ENCODE measurements at regions not wholly inside any gene's neighbourhood (a gene's known extent, or its start where the extent isn't known, plus 50 kb on each side); places are given as distances from the start of the nearest gene placed in this dataset.
A peak's percentile ranks its signal among the peaks of the same experiment; 100 is the strongest.
"Not testable (repeated sequence)": the region's sequence is repeated elsewhere in the genome, so short reads cannot be mapped to it uniquely, and the experiment has no call there.

GRCh38 chr3:165503346-165503745 lies 307.2 kb upstream of the SLITRK3 start:
- no peak overlapping the region for H3K27ac ChIP-seq (ENCODE audit: low read depth, low read length)
- H3K9ac ChIP-seq (ENCODE audit: low read length), result no peak overlapping the region
- no peak overlapping the region for H2BK12ac ChIP-seq (ENCODE audit: low read length)
- no peak overlapping the region for H3K4me2 ChIP-seq (ENCODE audit: low read length)
- no peaks in the 10 kb centered on the region for H3K27me3 ChIP-seq (ENCODE audit: insufficient read depth, low read length)
- no peak overlapping the region for H3K18ac ChIP-seq (ENCODE audit: low read length)
- H3K4me1 ChIP-seq (ENCODE audit: control insufficient read depth in 1 of 2, insufficient read depth in 2 of 2, low read length in 2 of 2), result no peaks in the 10 kb centered on the region
- no peak overlapping the region for H4K12ac ChIP-seq (ENCODE audit: low read depth, low read length)
- H3K79me2 ChIP-seq (ENCODE audit: control insufficient read depth, insufficient read depth, low read length, poor library complexity), result no peaks in the 10 kb centered on the region
- no peak overlapping the region for H2AK5ac ChIP-seq (ENCODE audit: low read length)
- H2BK5ac ChIP-seq (ENCODE audit: low read depth, low read length, poor library complexity), result no peak overlapping the region
- peaks cover 2% of the 10 kb centered on the region for H3K9me3 ChIP-seq (ENCODE audit: insufficient read depth, low read depth, low read length)
- no peak overlapping the region for H2BK120ac ChIP-seq (ENCODE audit: insufficient read depth, low read length, poor library complexity)
- no peak overlapping the region for H3K4ac ChIP-seq (ENCODE audit: low read depth, low read length)
- H3K79me1 ChIP-seq (ENCODE audit: low read length), result no peaks in the 10 kb centered on the region
- no peak overlapping the region for H4K91ac ChIP-seq (ENCODE audit: low read depth, low read length)
- H4K8ac ChIP-seq (ENCODE audit: low read depth, low read length), result no peak overlapping the region
- H3K36me3 ChIP-seq (ENCODE audit: control insufficient read depth in 1 of 2, insufficient read depth in 2 of 2, low read length in 2 of 2), result no peaks in the 10 kb centered on the region
- H2AFZ ChIP-seq (ENCODE audit: insufficient read depth, low read length, poor library complexity), result no peak overlapping the region
- no peak for DNase-seq
- H3K14ac ChIP-seq (ENCODE audit: low read length), result no peak overlapping the region
- no peak overlapping the region for H3K4me3 ChIP-seq (ENCODE audit: low read depth, low read length)
- H3K23ac ChIP-seq (ENCODE audit: low read length), result no peak overlapping the region

- H2AK5ac ChIP-seq (ENCODE audit: low read length), result no peak overlapping the region
- no peaks in the 10 kb centered on the region for H3K4me1 ChIP-seq (ENCODE audit: control insufficient read depth in 1 of 2, insufficient read depth in 2 of 2, low read length in 2 of 2)
- no peak overlapping the region for H3K23ac ChIP-seq (ENCODE audit: low read length)
- H3K4me3 ChIP-seq (ENCODE audit: low read depth, low read length), result no peak overlapping the region
- no peak overlapping the region for H2BK120ac ChIP-seq (ENCODE audit: insufficient read depth, low read length, poor library complexity)
- no peaks in the 10 kb centered on the region for H3K79me2 ChIP-seq (ENCODE audit: control insufficient read depth, insufficient read depth, low read length, poor library complexity)
- H3K79me1 ChIP-seq (ENCODE audit: low read length), result no peaks in the 10 kb centered on the region
- H3K27me3 ChIP-seq (ENCODE audit: insufficient read depth, low read length), result no peaks in the 10 kb centered on the region
- H2BK12ac ChIP-seq (ENCODE audit: low read length), result no peak overlapping the region
- no peaks in the 10 kb centered on the region for H3K36me3 ChIP-seq (ENCODE audit: control insufficient read depth in 1 of 2, insufficient read depth in 2 of 2, low read length in 2 of 2)
- H4K91ac ChIP-seq (ENCODE audit: low read depth, low read length), result no peak overlapping the region
- H4K8ac ChIP-seq (ENCODE audit: low read depth, low read length), result no peak overlapping the region
- H3K4ac ChIP-seq (ENCODE audit: low read depth, low read length), result no peak overlapping the region
- H3K9ac ChIP-seq (ENCODE audit: low read length), result no peak overlapping the region
- no peak overlapping the region for H3K14ac ChIP-seq (ENCODE audit: low read length)
- H2BK5ac ChIP-seq (ENCODE audit: low read depth, low read length, poor library complexity), result no peak overlapping the region
- H3K9me3 ChIP-seq (ENCODE audit: insufficient read depth, low read depth, low read length), result peaks cover 2% of the 10 kb centered on the region
- H4K12ac ChIP-seq (ENCODE audit: low read depth, low read length), result no peak overlapping the region
- no peak overlapping the region for H2AFZ ChIP-seq (ENCODE audit: insufficient read depth, low read length, poor library complexity)
- WGBS (ENCODE audit: extremely low coverage, insufficient coverage, insufficient read length), result no CpG with 5 or more reads among the region's 3 CpGs
- H3K4me2 ChIP-seq (ENCODE audit: low read length), result no peak overlapping the region
- H3K18ac ChIP-seq (ENCODE audit: low read length), result no peak overlapping the region
- no peak overlapping the region for H3K27ac ChIP-seq (ENCODE audit: low read depth, low read length)
- no peak for DNase-seq
These were observed 306.5 kb upstream of the SLITRK3 start for GRCh38 chr3:165502707-165503106.

GRCh38 chr3:165498742-165499141 lies 302.6 kb upstream of the SLITRK3 start:
- H3K36me3 ChIP-seq (ENCODE audit: control insufficient read depth in 1 of 2, insufficient read depth in 2 of 2, low read length in 2 of 2); H3K4me3 ChIP-seq (ENCODE audit: low read depth, low read length); H4K12ac ChIP-seq (ENCODE audit: low read depth, low read length); H2BK120ac ChIP-seq (ENCODE audit: insufficient read depth, low read length, poor library complexity); H3K4me2 ChIP-seq (ENCODE audit: low read length); H4K91ac ChIP-seq (ENCODE audit: low read depth, low read length); H3K79me1 ChIP-seq (ENCODE audit: low read length); H2AK5ac ChIP-seq (ENCODE audit: low read length); H3K27ac ChIP-seq (ENCODE audit: low read depth, low read length); DNase-seq; H3K27me3 ChIP-seq (ENCODE audit: insufficient read depth, low read length); H2BK5ac ChIP-seq (ENCODE audit: low read depth, low read length, poor library complexity); H3K9me3 ChIP-seq (ENCODE audit: insufficient read depth, low read depth, low read length); H3K9ac ChIP-seq (ENCODE audit: low read length); H3K23ac ChIP-seq (ENCODE audit: low read length); H3K18ac ChIP-seq (ENCODE audit: low read length); H3K14ac ChIP-seq (ENCODE audit: low read length); H3K4me1 ChIP-seq (ENCODE audit: control insufficient read depth in 1 of 2, insufficient read depth in 2 of 2, low read length in 2 of 2); H3K4ac ChIP-seq (ENCODE audit: low read depth, low read length); H3K79me2 ChIP-seq (ENCODE audit: control insufficient read depth, insufficient read depth, low read length, poor library complexity); H2AFZ ChIP-seq (ENCODE audit: insufficient read depth, low read length, poor library complexity); H4K8ac ChIP-seq (ENCODE audit: low read depth, low read length); H2BK12ac ChIP-seq (ENCODE audit: low read length): not testable (repeated sequence)
- no CpG with 5 or more reads among the region's 4 CpGs for WGBS (ENCODE audit: extremely low coverage, insufficient coverage, insufficient read length)

GRCh38 chr3:165491487-165491886 lies 295.3 kb upstream of the SLITRK3 start:
- H4K91ac ChIP-seq (ENCODE audit: low read depth, low read length), result no peak overlapping the region
- H3K79me1 ChIP-seq (ENCODE audit: low read length), result no peaks in the 10 kb centered on the region
- H3K79me2 ChIP-seq (ENCODE audit: control insufficient read depth, insufficient read depth, low read length, poor library complexity), result no peaks in the 10 kb centered on the region
- H2AK5ac ChIP-seq (ENCODE audit: low read length), result no peak overlapping the region
- no peak overlapping the region for H3K4me2 ChIP-seq (ENCODE audit: low read length)
- H3K27me3 ChIP-seq (ENCODE audit: insufficient read depth, low read length), result no peaks in the 10 kb centered on the region
- H4K12ac ChIP-seq (ENCODE audit: low read depth, low read length), result no peak overlapping the region
- no CpG with 5 or more reads among the region's 4 CpGs for WGBS (ENCODE audit: extremely low coverage, insufficient coverage, insufficient read length)
- no peak overlapping the region for H4K8ac ChIP-seq (ENCODE audit: low read depth, low read length)
- no peak overlapping the region for H2BK5ac ChIP-seq (ENCODE audit: low read depth, low read length, poor library complexity)
- no peak overlapping the region for H2BK120ac ChIP-seq (ENCODE audit: insufficient read depth, low read length, poor library complexity)
- H3K23ac ChIP-seq (ENCODE audit: low read length), result no peak overlapping the region
- no peak overlapping the region for H3K9ac ChIP-seq (ENCODE audit: low read length)
- H3K4ac ChIP-seq (ENCODE audit: low read depth, low read length), result no peak overlapping the region
- H3K4me1 ChIP-seq (ENCODE audit: control insufficient read depth in 1 of 2, insufficient read depth in 2 of 2, low read length in 2 of 2), result no peaks in the 10 kb centered on the region
- no peaks in the 10 kb centered on the region for H3K36me3 ChIP-seq (ENCODE audit: control insufficient read depth in 1 of 2, insufficient read depth in 2 of 2, low read length in 2 of 2)
- H3K18ac ChIP-seq (ENCODE audit: low read length), result no peak overlapping the region
- no peak overlapping the region for H2AFZ ChIP-seq (ENCODE audit: insufficient read depth, low read length, poor library complexity)
- no peak overlapping the region for H3K14ac ChIP-seq (ENCODE audit: low read length)
- no peak overlapping the region for H2BK12ac ChIP-seq (ENCODE audit: low read length)
- no peaks in the 10 kb centered on the region for H3K9me3 ChIP-seq (ENCODE audit: insufficient read depth, low read depth, low read length)
- H3K27ac ChIP-seq (ENCODE audit: low read depth, low read length), result no peak overlapping the region
- DNase-seq, result peak; percentile 2 to 24
- H3K4me3 ChIP-seq (ENCODE audit: low read depth, low read length), result no peak overlapping the region
